ENCODE measurements at regions not wholly inside any gene's neighbourhood (a gene's known extent, or its start where the extent isn't known, plus 50 kb on each side); places are given as distances from the start of the nearest gene placed in this dataset.

DNA sequence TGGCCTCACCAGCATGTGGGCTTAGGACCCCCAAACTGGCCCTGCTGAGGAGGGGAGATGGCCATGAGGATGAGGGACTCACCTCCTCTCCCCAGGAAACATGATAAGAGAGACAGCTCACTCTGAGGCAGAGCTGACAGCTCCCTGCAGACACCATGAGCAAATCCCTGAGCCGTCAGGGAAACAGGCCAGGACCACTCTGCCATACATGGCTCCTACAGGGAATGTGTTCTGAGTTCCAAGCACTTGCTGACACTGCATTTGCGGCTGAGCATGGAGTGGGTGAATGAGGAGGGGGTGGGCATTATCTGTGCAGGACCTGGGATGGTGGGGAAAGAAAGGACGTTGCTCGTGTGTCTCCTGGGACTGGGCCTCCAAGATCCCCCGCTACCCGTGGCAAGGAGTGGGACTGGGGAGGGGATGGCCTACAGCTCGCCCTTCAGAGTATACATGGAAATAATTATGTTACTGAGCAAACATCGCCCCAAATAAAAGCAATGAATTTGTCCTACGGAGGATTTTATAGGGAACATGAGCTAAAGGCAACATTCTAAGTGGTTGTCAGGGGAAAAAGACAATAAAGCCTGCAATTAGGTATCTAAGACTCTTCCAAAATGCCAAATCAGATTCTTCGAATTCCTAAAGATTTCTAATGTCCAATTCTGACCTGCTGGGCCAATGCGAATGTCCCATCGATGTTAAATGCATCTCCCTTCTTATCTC is 355.9 kb upstream of the AJAP1 start:
- DNase-seq, result no peak

DNA sequence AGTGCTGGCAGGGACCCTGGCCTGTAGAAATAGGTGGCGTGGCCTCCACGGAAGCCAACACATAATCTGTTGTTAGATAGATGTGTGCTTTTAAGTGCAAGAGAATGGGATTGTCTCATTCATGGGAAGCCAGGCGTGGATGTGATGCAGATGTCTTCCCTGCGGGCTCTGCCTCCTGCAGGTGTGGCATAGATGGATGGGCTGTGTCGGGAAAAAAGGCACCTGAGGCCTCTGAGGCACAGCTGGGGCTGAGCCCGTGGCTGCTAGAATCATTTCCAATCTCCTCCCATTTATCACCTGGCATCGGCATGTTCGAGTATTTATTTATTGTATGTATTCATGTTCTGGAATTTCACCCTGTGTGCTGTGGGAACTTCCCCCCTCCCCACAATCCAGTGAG is 353.4 kb upstream of the AJAP1 start:
- no peak for DNase-seq

DNA sequence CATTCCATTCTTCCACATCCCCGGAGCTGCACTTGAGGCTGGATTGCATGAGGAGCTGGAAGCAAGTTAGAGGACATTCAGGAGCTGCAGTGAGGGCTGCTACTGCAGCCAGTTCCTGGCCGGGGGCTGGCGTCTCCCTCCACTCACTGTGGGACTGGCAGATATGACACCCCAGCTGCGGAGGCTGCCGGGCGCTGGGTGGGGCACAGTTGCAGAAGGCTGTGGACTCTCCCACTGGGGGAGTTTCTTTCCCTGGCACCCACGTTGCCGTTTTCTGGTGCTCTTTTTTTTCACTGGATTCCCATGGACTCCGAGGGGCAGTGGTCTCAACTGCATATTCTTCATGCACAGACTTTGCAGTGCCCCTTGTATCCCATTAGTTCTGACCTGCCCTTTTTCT is 351.1 kb upstream of the AJAP1 start:
- DNase-seq, result no peak

DNA sequence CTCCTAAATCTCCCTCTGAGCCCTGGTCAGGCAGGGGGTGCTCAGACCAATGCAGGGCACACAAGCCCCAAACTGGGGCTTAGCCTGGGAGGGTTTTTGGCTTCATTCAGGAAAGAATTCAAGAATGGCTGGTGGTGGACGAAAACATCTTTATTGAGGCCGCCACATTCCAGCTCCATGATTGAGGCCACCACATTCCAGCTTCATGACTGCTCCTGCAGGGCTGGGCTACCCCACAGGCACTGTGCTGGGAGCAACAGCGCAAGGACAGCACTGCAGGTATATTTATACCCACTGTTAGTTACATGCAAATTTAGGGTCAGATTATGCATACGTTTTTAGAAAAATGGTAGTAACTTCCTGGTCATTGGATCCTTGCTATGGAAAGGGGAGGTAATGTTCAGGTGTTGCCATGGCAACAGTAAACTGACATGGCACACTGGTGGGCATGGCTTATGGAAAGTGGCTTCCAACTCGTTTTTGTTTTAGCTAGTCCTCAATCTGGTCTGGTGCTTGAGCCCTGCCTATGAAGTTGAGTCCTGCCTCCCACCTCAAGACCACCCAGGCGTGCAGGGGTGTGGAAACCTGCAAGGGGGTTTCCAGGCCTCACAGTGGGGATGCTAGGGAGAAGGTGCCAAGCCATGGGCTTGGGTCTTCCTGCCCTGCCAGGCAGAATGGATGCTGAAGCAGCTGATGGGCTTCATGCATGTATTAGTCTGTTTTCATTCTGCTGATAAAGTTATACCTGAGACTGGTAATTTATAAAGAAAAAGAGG is 348.7 kb upstream of the AJAP1 start:
- no peak for DNase-seq

DNA sequence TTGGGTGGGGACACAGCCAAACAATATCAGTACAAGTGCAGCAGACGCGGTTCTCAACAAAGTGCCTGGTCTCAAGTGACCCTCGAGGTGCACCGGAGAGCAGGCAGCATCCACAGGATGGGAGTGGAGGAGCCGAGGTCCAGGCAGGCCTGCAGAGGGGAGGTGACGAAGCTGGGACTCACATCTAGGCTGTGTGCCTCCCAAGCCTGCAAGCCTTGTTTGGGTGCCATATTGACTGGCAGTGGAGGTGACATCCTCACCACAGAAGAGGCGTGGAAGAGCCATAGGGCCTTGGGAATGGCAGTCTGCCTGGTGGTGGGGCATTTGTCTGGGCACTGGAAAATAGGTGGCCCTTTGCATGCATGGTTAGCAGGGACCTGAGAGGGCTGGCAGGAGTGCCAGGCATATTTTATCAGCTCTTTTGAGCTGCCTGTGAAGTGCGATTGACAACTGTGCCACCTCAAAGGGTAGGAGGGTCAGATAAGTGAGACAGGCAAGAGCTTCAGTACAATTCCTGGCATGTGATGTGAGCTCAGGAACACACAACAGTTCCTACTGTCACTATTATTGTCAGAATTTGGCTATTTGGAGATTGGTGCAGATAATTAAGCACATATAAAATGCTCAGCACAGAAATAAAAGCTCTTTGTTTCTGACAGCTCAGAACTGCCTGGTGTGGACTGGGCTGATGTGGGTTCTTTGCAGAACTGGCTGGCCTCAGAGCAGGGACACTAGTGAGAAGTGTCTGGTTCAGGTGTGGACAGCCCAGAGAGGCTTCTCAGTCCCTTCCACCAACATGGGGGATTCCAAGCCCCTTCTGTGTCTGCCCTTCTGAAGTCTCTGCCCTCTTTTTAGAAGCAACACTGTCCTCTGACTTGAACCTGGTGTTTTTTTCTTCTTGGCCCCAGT is 347.6 kb upstream of the AJAP1 start:
- no peak for DNase-seq

DNA sequence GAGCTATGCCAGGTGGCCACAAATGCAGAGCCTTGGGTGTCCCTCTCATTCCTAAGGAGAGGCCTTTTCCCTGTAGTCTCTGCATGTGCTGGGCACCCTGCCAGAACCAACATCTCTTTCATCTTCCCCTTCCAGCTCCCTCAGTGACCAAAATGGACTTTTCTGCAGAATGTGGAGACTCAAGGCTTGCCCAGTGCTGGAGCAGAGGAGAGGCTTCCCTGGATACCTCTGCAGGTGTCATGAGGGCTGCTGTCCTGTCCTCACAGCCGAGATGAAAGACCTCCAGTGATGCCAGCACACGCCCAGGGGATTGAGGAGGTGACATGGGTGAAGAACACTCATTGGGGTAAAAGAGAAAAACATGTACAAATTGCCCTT is 347.0 kb upstream of the AJAP1 start:
- no peak for DNase-seq

DNA sequence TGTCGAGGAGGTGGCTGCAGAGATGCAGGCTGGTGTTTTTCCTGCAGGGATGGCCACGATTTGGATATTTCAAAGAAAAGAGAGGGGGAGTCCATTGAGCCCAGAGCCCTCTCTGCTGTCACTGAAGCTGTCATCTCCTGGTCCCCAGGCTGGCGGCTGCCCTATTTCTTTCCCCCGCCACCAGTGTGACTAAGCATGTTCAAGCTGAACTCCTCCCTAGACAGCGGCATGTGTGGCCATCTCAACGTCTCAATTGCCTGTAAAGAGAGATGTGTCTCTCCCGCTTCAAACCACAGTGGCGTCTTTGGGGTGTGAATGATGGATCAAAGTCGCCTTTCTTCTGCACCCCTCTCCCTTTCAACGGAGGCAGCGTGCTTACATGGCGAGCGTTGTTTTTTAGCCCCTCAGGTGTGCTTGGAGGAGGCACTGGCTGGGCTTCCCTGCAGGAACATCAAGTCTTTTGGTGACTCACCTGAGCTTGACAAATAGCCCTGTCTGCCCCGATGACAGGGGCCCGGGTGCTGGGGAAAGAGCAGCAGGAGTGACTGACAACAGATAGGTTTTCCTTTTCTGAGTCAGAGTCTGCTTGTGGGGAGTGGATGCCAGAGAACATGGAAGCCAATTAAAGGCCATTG is 346.4 kb upstream of the AJAP1 start:
- DNase-seq, result no peak

DNA sequence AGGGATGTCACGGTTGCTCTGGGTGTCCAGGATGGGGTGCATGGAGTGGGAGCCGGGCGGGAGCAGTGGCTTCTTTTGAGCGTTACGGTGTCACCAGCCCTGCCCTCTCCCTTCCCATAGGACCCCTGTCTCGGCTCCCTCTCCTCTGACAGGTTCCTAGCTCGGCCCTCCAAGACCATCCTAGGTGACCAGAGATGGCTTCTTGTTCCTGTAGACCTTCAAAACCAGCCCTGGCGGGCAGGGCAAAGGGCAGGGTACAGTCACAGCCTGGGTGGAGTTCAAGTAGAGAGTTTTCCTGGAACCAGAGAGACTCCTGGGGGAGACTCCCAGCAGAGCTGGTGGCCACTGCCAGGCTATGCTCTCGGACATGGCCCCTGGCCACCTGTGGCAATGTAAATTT is 345.6 kb upstream of the AJAP1 start:
- no peak for DNase-seq

DNA sequence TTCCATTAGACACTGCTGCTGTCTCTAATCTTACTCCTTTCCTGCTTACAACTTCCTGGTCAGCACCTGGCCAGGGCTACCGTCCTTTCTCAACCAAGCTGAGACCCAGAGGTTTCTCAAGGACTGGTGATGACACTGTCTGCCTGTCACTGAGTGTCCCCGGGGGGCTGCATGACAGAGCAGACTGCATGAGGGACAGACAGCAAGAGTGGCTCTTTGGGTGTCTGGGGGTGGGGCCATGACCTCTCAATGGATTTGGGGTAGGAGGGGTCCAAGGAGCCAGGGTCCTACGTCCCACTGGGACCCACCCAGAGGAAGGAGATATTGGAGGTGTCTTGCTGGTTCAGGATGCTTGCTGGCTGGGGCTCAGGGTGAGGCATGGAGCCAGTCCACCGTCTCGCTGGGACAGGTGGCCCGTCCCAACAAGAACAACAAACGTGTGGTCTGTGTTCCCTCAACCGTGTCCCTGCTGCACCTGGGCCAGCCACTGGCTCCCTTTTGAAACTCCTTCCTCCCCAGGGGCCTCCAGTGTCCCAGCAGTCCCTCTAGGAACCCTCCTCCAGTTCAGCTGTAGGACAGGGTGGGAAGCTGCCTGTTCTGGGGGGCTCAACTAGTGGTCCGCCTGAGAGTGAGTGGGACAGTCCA is 344.6 kb upstream of the AJAP1 start:
- DNase-seq, result no peak

DNA sequence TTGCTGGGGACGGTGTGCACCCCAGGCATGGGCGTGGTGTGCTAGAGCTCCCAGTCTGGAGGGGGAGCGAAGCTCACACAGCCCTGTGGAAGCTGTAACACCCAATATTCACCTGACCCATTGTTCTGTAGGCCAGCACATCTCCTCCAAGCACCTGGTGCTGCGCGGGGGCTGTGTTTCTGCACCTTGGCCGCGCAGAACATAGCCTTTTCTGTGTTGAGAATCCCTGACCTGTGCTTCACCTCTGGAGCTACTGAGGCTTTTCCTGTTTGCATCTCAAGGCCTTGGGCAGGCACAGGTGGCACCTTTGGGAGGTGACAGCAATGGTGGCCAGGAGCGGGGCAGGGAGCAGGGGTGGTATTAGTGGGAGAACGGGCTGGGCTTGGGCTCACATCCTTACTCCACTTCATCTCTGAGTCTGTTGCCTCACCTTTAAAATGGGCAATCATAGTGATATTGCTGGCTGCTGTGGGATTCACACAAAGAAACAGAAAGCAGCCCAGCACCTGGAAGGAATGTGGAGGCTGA is 343.9 kb upstream of the AJAP1 start:
- no peak for DNase-seq

DNA sequence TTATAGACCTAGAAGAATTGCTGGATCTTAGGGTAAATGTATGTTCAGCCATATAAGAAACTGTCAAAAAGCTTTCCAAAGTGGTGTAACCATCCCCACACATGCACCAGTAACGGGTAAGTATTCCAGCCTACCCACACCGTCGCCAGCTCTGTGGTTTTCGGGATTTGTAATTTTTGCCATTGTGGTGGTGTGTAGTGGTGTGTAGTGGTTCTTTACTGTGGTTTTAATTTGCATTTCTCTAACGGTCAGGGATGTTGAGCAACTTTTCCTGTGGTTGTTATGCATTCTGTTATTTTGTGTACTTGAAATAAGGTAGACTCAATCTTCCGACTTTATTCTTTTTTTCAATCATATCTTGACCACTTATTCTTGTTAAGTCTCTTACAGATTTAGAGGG is 342.4 kb upstream of the AJAP1 start:
- DNase-seq, result no peak

DNA sequence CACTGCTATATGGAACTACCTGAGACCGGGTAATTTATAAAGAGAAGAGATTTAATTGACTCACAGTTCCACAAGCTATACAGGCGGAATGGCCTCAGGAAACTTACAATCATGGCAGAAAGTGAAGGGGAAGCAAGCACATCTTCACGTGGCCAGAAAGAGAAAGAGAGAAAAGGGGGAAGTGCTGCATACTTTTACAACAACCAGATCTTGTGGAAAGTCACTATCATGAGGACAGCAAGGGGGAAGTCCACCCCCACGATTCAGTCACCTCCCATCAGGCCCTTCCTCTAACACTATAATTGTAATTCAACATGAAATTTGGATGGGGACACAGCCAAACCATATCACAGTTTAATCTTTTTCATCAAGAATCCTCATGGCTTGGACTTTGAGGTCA is 339.2 kb upstream of the AJAP1 start:
- DNase-seq, result no peak

DNA sequence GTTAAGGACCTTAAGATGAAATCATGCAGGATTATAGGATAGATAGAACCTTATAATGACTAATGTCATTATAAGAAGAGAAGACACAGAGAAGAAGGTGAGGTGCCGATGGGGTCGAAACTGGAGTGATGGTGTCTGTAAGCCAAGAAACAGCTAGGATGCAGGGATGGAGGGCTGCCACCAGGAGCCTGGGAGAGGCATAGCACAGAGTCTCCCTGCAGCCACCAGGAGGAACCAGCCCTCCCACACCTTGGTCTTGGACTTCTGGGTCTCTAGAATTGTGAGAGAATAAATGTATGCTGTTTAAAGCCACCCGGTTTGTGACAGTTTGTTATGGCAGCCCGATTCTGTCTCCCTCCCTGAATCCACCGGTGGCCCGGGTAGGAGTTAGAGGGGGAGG is 337.2 kb upstream of the AJAP1 start:
- DNase-seq, result no peak

DNA sequence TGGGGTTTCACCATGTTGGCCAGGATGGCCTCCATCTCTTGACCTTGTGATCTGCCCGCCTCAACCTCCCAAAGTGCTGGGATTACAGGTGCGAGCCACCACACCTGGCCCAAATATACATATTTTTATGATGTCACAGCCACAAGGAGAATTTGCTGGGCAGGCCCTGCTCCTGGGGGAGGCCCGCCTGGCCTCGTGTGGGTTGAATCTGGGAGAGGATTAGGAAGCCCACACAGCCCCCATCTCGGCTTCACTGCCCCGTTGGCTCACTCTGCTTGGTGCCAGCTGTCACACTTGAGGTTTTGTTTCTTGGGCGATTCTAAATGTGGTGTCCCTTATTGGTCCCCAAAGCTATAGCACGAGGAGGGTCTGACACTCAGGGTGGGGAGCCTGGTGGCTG is 335.7 kb upstream of the AJAP1 start:
- DNase-seq, result no peak

DNA sequence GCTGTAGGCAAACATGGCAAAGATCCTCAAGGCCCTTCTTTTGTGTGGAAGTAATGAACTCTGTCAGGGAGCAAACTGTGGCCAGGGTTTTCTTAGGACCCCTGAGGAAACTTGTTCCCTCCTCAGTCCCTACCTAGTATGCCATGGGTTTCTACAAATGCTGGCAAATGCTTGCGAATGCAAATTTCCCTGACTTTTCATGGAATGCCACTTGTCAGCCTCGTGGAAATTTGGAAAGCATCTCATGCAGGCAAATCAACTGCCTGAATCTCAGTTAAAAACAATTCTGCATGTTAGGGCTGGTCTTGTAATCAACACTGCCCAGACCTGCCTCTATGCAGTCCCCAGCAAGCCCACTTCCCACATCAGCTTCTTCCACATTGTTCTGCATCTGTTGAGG is 334.9 kb upstream of the AJAP1 start:
- no peak for DNase-seq

DNA sequence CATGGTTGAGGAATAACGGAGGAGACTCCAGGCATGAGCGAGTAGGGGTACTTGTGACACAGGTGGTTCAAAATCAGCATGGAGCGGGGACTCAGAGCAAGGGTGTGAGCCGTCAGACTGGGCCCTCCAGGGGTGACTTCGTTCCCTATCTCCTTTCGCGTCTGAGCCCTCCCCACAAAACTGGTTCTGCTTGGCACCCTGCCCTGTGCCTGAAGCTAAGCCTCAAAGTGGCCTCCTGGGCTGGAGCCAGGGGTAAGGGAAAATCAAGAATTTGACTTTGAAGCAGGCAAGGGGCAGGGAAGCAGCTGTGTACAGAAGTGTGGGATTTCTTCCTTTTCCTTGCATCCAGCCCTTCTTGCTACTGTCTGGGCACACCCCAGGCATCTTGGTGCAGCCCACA is 331.5 kb upstream of the AJAP1 start:
- DNase-seq, result no peak

DNA sequence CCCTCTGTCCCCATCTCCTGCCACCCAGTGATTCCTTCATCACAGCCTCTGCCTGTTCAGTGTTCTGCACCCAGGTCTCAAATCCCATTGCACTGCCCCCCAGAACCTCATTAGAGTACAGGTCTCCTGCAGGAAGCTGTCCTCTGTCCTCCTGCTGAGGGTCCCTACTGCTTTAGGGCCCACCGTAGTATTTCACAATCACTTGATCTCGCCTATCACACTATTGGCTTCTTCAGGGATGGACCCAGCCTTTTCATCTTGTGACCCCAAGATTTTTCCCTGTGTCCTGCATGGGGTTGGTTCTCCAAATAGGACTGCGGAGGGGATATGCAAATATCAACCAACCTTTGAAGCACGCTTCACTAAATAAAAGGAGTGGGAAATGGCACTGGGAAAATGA is 331.1 kb upstream of the AJAP1 start:
- no peak for DNase-seq

DNA sequence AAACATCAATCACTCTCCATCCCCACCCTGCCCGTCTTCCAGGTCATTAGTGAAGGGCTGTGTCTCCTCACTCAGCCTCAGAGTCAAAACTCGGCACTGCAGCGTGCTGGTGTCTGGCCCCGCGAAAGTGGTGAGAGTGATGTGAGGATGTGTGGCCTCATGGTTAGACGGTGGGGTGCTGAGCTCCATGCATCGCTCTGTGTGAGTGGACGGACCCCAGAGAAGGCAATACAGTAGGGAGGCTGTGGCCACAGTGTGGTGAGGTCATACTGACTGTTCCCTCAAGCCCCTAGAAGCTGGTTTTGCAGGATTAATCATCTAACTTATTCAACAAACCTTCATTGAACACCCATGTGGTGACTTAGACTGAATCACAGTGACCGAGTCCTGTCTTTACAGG is 329.9 kb upstream of the AJAP1 start:
- no peak for DNase-seq

DNA sequence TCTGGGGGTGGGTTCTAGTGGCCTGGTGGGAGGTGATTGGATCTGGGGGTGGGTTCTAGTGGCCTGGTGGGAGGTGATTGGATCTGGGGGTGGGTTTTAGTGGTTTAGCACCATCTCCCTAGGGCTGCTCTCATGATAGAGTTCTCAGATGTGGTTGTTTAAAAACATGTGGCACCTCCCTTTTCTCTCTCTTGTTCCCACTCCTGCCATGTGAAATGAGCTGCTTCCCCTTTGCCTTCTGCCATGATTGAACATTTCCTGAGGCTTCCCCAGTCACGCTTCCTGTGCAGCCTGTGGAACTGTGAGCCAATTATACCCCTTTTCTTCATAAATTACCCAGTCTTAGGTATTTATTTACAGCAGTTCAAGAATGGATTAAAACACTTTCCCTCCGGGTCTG is 327.3 kb upstream of the AJAP1 start:
- DNase-seq, result no peak

DNA sequence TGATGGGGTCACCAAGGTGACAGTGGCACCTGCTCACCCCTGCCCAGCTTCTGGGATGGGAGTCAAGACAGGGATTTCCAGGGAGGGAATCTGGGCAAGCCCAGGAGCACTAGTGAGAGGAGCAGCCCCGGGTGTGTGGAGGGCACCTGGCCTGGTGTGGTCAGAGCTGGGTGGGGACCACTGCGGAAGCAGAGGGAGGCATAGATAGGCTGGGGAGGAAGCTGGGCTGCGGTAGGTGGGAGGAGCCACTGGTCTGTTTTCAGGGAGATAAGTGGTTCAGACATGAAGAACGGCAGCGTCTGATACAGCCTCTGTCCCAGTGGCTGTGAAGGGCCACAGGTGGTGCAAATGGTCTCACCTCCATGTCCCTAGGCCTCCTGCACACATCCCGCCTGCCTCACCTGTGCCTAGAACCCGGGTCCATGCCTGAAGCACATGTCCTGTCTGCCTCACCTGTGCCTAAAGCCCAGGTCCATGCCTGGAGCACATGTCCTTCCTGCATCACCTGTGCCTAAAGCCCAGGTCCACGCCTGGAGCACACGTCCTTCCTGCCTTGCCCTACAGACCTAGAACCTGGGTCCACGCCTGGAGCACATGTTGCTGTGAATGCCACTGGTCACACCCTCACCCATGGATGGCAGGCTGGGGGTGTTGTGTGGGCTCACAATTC is 325.9 kb upstream of the AJAP1 start:
- DNase-seq, result no peak

DNA sequence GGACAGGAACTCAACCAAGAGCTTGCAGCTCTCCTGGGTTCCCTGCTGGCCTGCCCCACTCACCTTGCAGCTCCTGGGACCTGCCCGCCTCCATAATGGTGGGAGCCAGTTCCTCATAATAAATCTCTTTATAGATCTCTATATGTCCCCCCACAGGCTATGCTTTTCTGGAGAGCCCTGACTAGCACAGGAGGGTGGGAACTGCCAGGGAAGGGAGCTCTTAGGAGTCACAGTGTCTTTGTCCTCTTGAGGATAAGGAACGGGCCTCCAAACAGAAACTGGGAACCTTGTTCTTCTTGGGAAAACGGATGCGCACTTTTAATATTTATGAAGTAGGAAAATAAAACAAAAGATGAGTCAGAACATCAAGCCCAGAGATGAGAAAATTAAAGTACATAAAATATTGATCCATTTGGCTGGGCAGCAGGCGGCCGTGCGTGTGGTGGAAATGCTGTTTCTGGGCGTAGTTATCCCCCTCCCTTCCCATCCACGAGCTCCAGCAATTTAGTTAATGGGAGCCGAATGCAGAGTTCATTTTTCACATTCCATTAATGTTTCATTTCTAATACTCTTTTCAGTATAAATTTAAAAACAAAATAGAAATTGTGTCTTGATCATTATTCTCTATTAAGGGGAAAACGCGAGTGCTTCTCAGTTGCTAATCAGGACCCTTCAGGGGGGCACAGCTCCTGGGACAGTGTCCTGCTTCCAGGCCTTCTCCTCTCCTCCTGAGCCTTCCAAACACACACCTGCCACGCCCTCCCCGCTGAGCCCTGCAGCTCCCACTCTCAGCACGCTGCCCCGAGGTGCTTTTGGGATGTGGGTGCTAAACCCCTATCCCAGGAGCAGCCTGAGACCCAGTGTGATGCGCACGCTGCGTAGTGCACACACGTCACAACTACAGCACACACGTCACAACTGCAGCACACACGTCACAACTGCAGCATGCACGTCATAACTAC is 323.3 kb upstream of the AJAP1 start:
- DNase-seq, result no peak
